Hepatocyte (in vitro differentiated cells): ENCODE measurements at regions not wholly inside any gene's neighbourhood (a gene's known extent, or its start where the extent isn't known, plus 50 kb on each side); places are given as distances from the start of the nearest gene placed in this dataset.
A peak's percentile ranks its signal among the peaks of the same experiment; 100 is the strongest.
"Not testable (repeated sequence)": the region's sequence is repeated elsewhere in the genome, so short reads cannot be mapped to it uniquely, and the experiment has no call there.

ENCODE experiments used
- DNase-seq: peaks from one replicate; pipeline ENCODE4 v3.0.0-alpha.2; 2016; ENCODE audit warnings: low spot score
- H2AFZ ChIP-seq: fragments of 200-600 bp; sonication (generic); 2 replicates; pipeline ENCODE4 v1.6.0; 2016; ENCODE audit warnings: antibody characterized with exemption, mild to moderate bottlenecking
- H3K27ac ChIP-seq: fragments of 200-600 bp; sonication (generic); 2 replicates; pipeline ENCODE4 v1.5.1; 2016; ENCODE audit warnings: mild to moderate bottlenecking
- H3K27me3 ChIP-seq: fragments of 200-600 bp; sonication (generic); 2 replicates; pipeline ENCODE4 v1.6.1; 2016
- H3K36me3 ChIP-seq: fragments of 200-600 bp; sonication (generic); replicated peaks from 2 replicates; pipeline ENCODE4 v1.5.1; 2016; ENCODE audit warnings: low read depth; ENCODE audit not compliant: insufficient read depth
- H3K4me1 ChIP-seq: fragments of 200-600 bp; sonication (generic); 2 replicates; pipeline ENCODE4 v1.5.1; 2016; ENCODE audit warnings: mild to moderate bottlenecking, moderate library complexity; ENCODE audit not compliant: insufficient read depth
- H3K4me2 ChIP-seq: fragments of 200-600 bp; sonication (generic); 2 replicates; pipeline ENCODE4 v1.6.0; 2016
- H3K4me3 ChIP-seq: fragments of 200-600 bp; sonication (generic); 2 replicates; pipeline ENCODE4 v1.5.1; 2016; ENCODE audit warnings: mild to moderate bottlenecking
- H3K79me2 ChIP-seq: fragments of 200-600 bp; sonication (generic); 2 replicates; pipeline ENCODE4 v1.6.0; 2017; ENCODE audit warnings: mild to moderate bottlenecking
- H3K9me2 ChIP-seq: fragments of 200-600 bp; sonication (generic); replicated peaks from 2 replicates; pipeline ENCODE4 v1.6.0; 2017; ENCODE audit warnings: mild to moderate bottlenecking; ENCODE audit not compliant: insufficient read depth
- H3K9me3 ChIP-seq: fragments of 200-600 bp; sonication (generic); 2 replicates; pipeline ENCODE4 v1.5.1; 2016; ENCODE audit warnings: low read depth, mild to moderate bottlenecking
- H4K20me1 ChIP-seq: fragments of 200-600 bp; sonication (generic); 2 replicates; pipeline ENCODE4 v1.6.0; 2016; ENCODE audit warnings: mild to moderate bottlenecking; ENCODE audit not compliant: insufficient read depth, poor library complexity, severe bottlenecking
- CTCF ChIP-seq: fragments of 200-600 bp; sonication (generic); IDR thresholded peaks from 2 replicates; pipeline ENCODE4 v1.5.1; 2016; ENCODE audit warnings: antibody characterized with exemption, mild to moderate bottlenecking; ENCODE audit not compliant: poor library complexity
- EZH2 ChIP-seq: fragments of 200-600 bp; sonication (generic); IDR thresholded peaks from 2 replicates; pipeline ENCODE4 v1.6.1; 2016; ENCODE audit warnings: antibody characterized with exemption, mild to moderate bottlenecking, borderline replicate concordance
- EZH2phosphoT487 ChIP-seq: fragments of 200-600 bp; sonication (generic); IDR thresholded peaks from one replicate; pipeline ENCODE4 v1.6.1; 2018; ENCODE audit warnings: antibody characterized with exemption, mild to moderate bottlenecking, low read depth, moderate library complexity; ENCODE audit not compliant: unreplicated experiment, severe bottlenecking
- WGBS: methylation state at CpG from one replicate; pipeline ENCODE4 v1.1.6; 2016; ENCODE audit warnings: low lambda C conversion rate; ENCODE audit errors: missing lambda C conversion rate; 5-methylcytosine and 5-hydroxymethylcytosine counted together

- H3K4me2 ChIP-seq, result no peak overlapping the region
- no peak overlapping the region for H3K27ac ChIP-seq
- no peaks in the 10 kb centered on the region for H3K79me2 ChIP-seq
- no peaks in the 10 kb centered on the region for H4K20me1 ChIP-seq
- TF ChIP-seq EZH2 (no peak), EZH2phosphoT487 (no peak), CTCF (no peak)
- 92% methylated on average over 5 of the region's 5 CpGs for WGBS
- H3K4me1 ChIP-seq, result no peaks in the 10 kb centered on the region
- H3K27me3 ChIP-seq, result no peaks in the 10 kb centered on the region
- no peak for DNase-seq
- no peaks in the 10 kb centered on the region for H3K9me3 ChIP-seq
- H3K4me3 ChIP-seq, result no peak overlapping the region
- no peaks in the 10 kb centered on the region for H3K36me3 ChIP-seq
- no peaks in the 10 kb centered on the region for H3K9me2 ChIP-seq
- no peak overlapping the region for H2AFZ ChIP-seq
These were observed 78.4 kb downstream of the NAPG start for GRCh38 chr18:10604182-10604581.

- not testable (repeated sequence) for H3K4me1 ChIP-seq, H3K79me2 ChIP-seq, H3K9me3 ChIP-seq, H3K4me2 ChIP-seq, H3K9me2 ChIP-seq, H3K36me3 ChIP-seq, H3K27me3 ChIP-seq, H4K20me1 ChIP-seq, H3K4me3 ChIP-seq, DNase-seq, H3K27ac ChIP-seq, H2AFZ ChIP-seq
- WGBS, result 92% methylated on average over 4 of the region's 5 CpGs
These were observed 81.1 kb downstream of the NAPG start for GRCh38 chr18:10606881-10607280.

GRCh38 chr18:10607332-10608248, 81.8 kb downstream of the NAPG start:
- H3K4me2 ChIP-seq, result peak overlapping the region; percentile 45
- not testable (repeated sequence) for H3K36me3 ChIP-seq, H3K27me3 ChIP-seq, H3K9me3 ChIP-seq, H3K4me1 ChIP-seq, H3K4me3 ChIP-seq, H3K9me2 ChIP-seq, H4K20me1 ChIP-seq, H2AFZ ChIP-seq, DNase-seq, H3K27ac ChIP-seq, H3K79me2 ChIP-seq
- 24% methylated on average over 5 of the region's 38 CpGs for WGBS

GRCh38 chr18:10608450-10608849, 82.6 kb downstream of the NAPG start:
- H3K79me2 ChIP-seq, H3K9me2 ChIP-seq, DNase-seq, H2AFZ ChIP-seq, H3K4me3 ChIP-seq, H4K20me1 ChIP-seq, H3K27me3 ChIP-seq, H3K4me2 ChIP-seq, H3K9me3 ChIP-seq, H3K4me1 ChIP-seq, H3K36me3 ChIP-seq, H3K27ac ChIP-seq: not testable (repeated sequence)
- WGBS, result 80% methylated on average over 3 of the region's 3 CpGs

DNA sequence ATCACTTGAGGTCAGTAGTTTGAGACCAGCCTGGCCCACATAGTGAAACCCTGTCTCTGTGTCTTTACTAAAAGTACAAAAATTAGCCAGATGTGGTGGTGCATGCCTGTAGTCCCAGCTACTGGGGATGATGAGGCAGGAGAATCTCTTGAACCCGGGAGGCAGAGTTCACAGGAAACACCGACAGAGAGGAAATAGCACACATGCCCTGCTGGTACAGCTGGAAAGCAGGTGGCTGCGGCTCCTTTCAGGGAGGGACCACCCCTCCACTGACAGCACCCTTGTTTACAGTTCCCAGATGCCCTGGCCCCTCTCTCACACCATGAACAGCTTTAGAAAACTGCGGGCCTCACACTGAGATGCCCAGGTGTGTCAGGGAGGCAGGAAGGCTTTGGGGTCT, 83.2 kb downstream of the NAPG start:
- H4K20me1 ChIP-seq, H3K9me3 ChIP-seq, H3K4me3 ChIP-seq, H3K4me2 ChIP-seq, H3K9me2 ChIP-seq, H3K27me3 ChIP-seq, DNase-seq, H3K4me1 ChIP-seq, H3K79me2 ChIP-seq, H2AFZ ChIP-seq, H3K36me3 ChIP-seq, H3K27ac ChIP-seq: not testable (repeated sequence)
- 95% methylated on average over 4 of the region's 4 CpGs for WGBS

GRCh38 chr18:10613226-10613625, 87.4 kb downstream of the NAPG start:
- H3K36me3 ChIP-seq, H3K4me2 ChIP-seq, DNase-seq, H3K4me1 ChIP-seq, H2AFZ ChIP-seq, H3K27ac ChIP-seq, H3K9me3 ChIP-seq, H3K4me3 ChIP-seq, H3K27me3 ChIP-seq, H3K9me2 ChIP-seq, H4K20me1 ChIP-seq, H3K79me2 ChIP-seq: not testable (repeated sequence)
- 62% methylated on average over 2 of the region's 2 CpGs for WGBS

DNA sequence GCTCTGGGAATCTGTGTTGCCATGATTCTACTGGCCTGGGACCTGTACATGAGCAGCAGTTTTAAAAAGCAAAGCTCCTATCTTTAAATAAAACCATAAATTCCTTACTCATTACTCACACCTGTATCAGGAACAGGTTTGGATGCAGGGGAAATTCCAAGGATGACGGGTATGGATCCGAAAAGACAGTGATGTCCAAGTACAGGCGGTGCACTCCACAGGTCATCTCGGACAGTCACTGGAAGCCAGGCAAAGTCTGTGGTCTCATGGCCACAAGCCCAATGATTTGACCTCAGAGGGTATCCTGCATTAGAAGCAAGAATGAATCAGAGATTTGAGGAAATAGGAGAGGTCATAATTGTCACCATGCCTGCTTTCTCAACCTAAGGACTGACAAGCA, 90.9 kb downstream of the NAPG start:
- 47% methylated on average over 4 of the region's 4 CpGs for WGBS
- DNase-seq, H3K4me1 ChIP-seq: not testable (repeated sequence)

GRCh38 chr18:10618797-10619196, 93.0 kb downstream of the NAPG start:
- H3K27ac ChIP-seq, H3K9me3 ChIP-seq, H3K4me3 ChIP-seq, H4K20me1 ChIP-seq, H3K79me2 ChIP-seq, H3K36me3 ChIP-seq, H3K27me3 ChIP-seq, H3K4me2 ChIP-seq, DNase-seq, H2AFZ ChIP-seq, H3K9me2 ChIP-seq, H3K4me1 ChIP-seq: not testable (repeated sequence)
- 89% methylated on average over 2 of the region's 4 CpGs for WGBS

More for the DNA sequence above, 90.9 kb downstream of the NAPG start:
- H2AFZ ChIP-seq, H3K9me3 ChIP-seq, H3K9me2 ChIP-seq, H3K4me2 ChIP-seq, H3K79me2 ChIP-seq, H3K27ac ChIP-seq, H4K20me1 ChIP-seq, H3K4me3 ChIP-seq, H3K27me3 ChIP-seq, H3K36me3 ChIP-seq: not testable (repeated sequence)
